HUDEP-2 (cell line): ENCODE measurements at regions not wholly inside any gene's neighbourhood (a gene's known extent, or its start where the extent isn't known, plus 50 kb on each side); places are given as distances from the start of the nearest gene placed in this dataset.

Experiments used
- DNase-seq, 76 experiments: peaks; one replicate each; lab custom pipeline; 2025; ENCODE audit not compliant: unreplicated experiment in 76 of 76; lab: John Stamatoyannopoulos, UW

DNA sequence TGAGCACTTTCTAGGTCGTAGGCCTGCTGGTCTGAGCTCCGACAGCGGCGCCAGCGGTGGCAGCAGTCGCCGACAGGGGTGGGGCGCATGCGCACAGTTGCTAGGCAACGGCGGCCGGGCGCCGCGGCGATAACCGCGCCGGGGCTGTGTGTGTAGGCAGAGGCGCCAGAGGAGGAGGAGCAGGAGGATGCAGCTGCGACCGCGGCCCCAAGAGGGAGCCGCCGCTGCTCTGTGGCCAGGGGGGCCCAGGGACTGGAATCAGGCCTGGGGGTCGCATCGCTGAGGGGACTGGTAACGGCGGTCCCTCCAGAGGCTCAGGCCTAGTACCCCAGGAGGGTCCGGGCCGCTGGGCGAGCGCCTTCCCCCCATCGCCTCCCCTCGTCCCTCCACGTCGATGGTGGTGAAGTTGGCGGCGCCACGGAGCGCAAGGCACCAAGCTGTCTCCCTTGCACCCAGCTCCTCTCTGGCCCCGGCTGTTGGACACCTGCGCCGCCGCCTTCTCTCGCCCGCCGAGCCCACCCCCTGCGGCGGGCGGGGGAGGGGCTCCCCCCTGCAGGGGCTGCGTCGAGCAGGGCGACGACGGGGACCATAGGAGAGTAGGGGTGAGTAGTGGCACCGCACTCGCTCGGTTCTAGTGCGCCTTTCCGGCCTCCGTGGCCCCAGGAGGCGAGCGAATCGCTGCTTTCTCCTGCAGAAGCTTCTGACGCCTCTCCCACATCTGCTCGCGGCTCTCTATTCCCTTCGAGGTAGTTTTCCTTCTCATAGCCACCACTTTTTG lies 58.6 kb upstream of the ZC4H2 start, which contains the start of gene ZC3H12B:
Gene ZC3H12B, plus strand, starts transcription at position 159 of the 778 bp plus-strand sequence.
- DNase-seq = peak in 75 of 76 experiments; percentile 3 to 87 (median 72)

DNA sequence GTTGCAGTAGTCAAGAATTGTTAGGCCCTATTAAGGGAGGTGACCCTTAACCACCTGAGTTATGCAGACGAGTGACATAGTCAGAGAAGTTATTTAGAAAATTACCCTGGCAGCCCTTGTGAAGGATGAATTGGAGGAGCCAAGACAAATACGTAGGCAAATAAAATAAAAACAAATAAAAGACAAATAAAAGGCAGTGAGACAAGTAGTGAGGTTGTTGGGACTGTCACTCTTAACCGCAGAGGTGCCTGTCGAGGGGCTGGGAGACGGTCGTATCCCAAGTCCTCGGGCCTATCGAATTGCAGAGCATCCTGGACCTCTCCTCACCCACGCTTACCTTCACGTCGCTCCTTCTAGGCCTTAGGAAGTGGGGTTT lies 58.0 kb upstream of the ZC4H2 start:
- DNase-seq = peak in 3 of 76 experiments; percentile 2 to 31 (median 11)
